ENCODE measurements at regions not wholly inside any gene's neighbourhood (a gene's known extent, or its start where the extent isn't known, plus 50 kb on each side); places are given as distances from the start of the nearest gene placed in this dataset.

- TF ChIP-seq, protein P1, sequence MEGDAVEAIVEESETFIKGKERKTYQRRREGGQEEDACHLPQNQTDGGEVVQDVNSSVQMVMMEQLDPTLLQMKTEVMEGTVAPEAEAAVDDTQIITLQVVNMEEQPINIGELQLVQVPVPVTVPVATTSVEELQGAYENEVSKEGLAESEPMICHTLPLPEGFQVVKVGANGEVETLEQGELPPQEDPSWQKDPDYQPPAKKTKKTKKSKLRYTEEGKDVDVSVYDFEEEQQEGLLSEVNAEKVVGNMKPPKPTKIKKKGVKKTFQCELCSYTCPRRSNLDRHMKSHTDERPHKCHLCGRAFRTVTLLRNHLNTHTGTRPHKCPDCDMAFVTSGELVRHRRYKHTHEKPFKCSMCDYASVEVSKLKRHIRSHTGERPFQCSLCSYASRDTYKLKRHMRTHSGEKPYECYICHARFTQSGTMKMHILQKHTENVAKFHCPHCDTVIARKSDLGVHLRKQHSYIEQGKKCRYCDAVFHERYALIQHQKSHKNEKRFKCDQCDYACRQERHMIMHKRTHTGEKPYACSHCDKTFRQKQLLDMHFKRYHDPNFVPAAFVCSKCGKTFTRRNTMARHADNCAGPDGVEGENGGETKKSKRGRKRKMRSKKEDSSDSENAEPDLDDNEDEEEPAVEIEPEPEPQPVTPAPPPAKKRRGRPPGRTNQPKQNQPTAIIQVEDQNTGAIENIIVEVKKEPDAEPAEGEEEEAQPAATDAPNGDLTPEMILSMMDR (conservative IDR thresholded peaks at IDR 0.05 in 1 of 2, IDR thresholded peaks at IDR 0.05 in 1 of 2; ENCODE audit: extremely low read depth in 1 of 2, insufficient read depth in 1 of 2, low read depth in 1 of 2, low read length in 2 of 2), result no peak
- TF ChIP-seq EZH2 (IDR thresholded peaks at IDR 0.05; ENCODE audit: borderline replicate concordance, low read length), result no peak
Observed at GRCh38 chr12:127533353-127533752, 733.6 kb upstream of the TMEM132C start.

Data from mammary epithelial cell (primary cell).